ENCODE measurements at regions not wholly inside any gene's neighbourhood (a gene's known extent, or its start where the extent isn't known, plus 50 kb on each side); places are given as distances from the start of the nearest gene placed in this dataset.

- TF ChIP-seq CHD7 (IDR thresholded peaks at IDR 0.05; ENCODE audit: insufficient replicate concordance, low read length): no peak
- TF ChIP-seq BCL11A (IDR thresholded peaks at IDR 0.05; ENCODE audit: low read depth in 2 of 2, low read length in 2 of 2): no peak
Measured at GRCh38 chr12:107635139-107635538, 50.5 kb upstream of the PWP1 start (continued).

Measured in H1 (cell line).